GM23338 (cell line): ENCODE measurements at regions not wholly inside any gene's neighbourhood (a gene's known extent, or its start where the extent isn't known, plus 50 kb on each side); places are given as distances from the start of the nearest gene placed in this dataset.

Experiments used
- ATAC-seq: fragments of 200-7000 bp; cut with Tn5 transposase; 3 replicates; pipeline ENCODE4 v1.9.1; 2020
- DNase-seq: peaks from one replicate; pipeline ENCODE4 v3.0.0-alpha.2; 2015; ENCODE audit warnings: low spot score
- H2AFZ ChIP-seq: fragments of 200-600 bp; sonication (generic); 2 replicates; pipeline ENCODE4 v1.8.0; 2016; ENCODE audit warnings: antibody characterized with exemption, mild to moderate bottlenecking, moderate library complexity
- H3F3A ChIP-seq: fragments of 200-600 bp; sonication (generic); replicated peaks from 2 replicates; pipeline ENCODE4 v1.8.0; 2017; ENCODE audit warnings: antibody characterized with exemption, mixed run types, low read depth
- H3K27ac ChIP-seq: fragments of 200-600 bp; sonication (generic); 2 replicates; pipeline ENCODE4 v1.6.1; 2016; ENCODE audit warnings: low read depth
- H3K27me3 ChIP-seq: fragments of 200-600 bp; sonication (generic); 2 replicates; pipeline ENCODE4 v1.8.0; 2016; ENCODE audit warnings: mild to moderate bottlenecking, mixed run types, moderate library complexity; ENCODE audit not compliant: insufficient read depth
- H3K36me3 ChIP-seq: fragments of 200-600 bp; sonication (generic); 2 replicates; pipeline ENCODE4 v1.8.0; 2016; ENCODE audit warnings: mild to moderate bottlenecking; ENCODE audit not compliant: insufficient read depth
- H3K4me1 ChIP-seq: fragments of 200-600 bp; sonication (generic); 2 replicates; pipeline ENCODE4 v1.8.0; 2016; ENCODE audit warnings: mild to moderate bottlenecking, moderate library complexity; ENCODE audit not compliant: insufficient read depth
- H3K4me2 ChIP-seq: fragments of 200-600 bp; sonication (generic); 2 replicates; pipeline ENCODE4 v1.7.1; 2017; ENCODE audit warnings: mixed run types
- H3K4me3 ChIP-seq: fragments of 200-600 bp; sonication (generic); 2 replicates; pipeline ENCODE4 v1.6.1; 2016; ENCODE audit warnings: mixed run types
- H3K79me2 ChIP-seq: fragments of 200-600 bp; sonication (generic); replicated peaks from 2 replicates; pipeline ENCODE4 v1.8.0; 2017; ENCODE audit warnings: mild to moderate bottlenecking; ENCODE audit not compliant: insufficient read depth
- H3K9me2 ChIP-seq: fragments of 200-600 bp; sonication (generic); 2 replicates; pipeline ENCODE4 v1.8.0; 2017; ENCODE audit not compliant: insufficient read depth
- H4K20me1 ChIP-seq: fragments of 200-600 bp; sonication (generic); replicated peaks from 2 replicates; pipeline ENCODE4 v1.8.0; 2017; ENCODE audit warnings: mild to moderate bottlenecking; ENCODE audit not compliant: insufficient read depth
- H3K27ac Mint-ChIP-seq: 2 replicates; pipeline ENCODE4 v1.8.0; 2020; ENCODE audit warnings: inconsistent platforms, mild to moderate bottlenecking, moderate library complexity, mixed read lengths
- H3K27me3 Mint-ChIP-seq: 3 replicates; pipeline ENCODE4 v1.8.0; 2022; ENCODE audit warnings: low read depth, mild to moderate bottlenecking, moderate library complexity, mixed read lengths, inconsistent platforms; ENCODE audit not compliant: insufficient read depth, poor library complexity
- H3K36me3 Mint-ChIP-seq: 3 replicates; pipeline ENCODE4 v1.8.0; 2021; ENCODE audit warnings: low read depth, mild to moderate bottlenecking, inconsistent platforms, moderate library complexity, mixed read lengths
- H3K4me1 Mint-ChIP-seq: 3 replicates; pipeline ENCODE4 v1.8.0; 2020; ENCODE audit warnings: mild to moderate bottlenecking, inconsistent platforms, mixed read lengths
- H3K4me3 Mint-ChIP-seq: 3 replicates; pipeline ENCODE4 v1.8.0; 2021; ENCODE audit warnings: moderate library complexity, mild to moderate bottlenecking, inconsistent platforms, mixed read lengths
- H3K9me3 Mint-ChIP-seq: 3 replicates; pipeline ENCODE4 v1.8.0; 2020; ENCODE audit warnings: moderate library complexity, mild to moderate bottlenecking, inconsistent platforms, mixed read lengths
- CREB1 ChIP-seq: fragments of 250-450 bp; sonication (Bioruptor Pico); IDR thresholded peaks from 2 replicates; pipeline ENCODE4 v1.5.0; 2020; ENCODE audit warnings: low read depth, mild to moderate bottlenecking, moderate library complexity
- CTCF ChIP-seq, 2 experiments: fragments of 200-600 bp in 1 of 2; sonication (generic) in 1 of 2; conservative IDR thresholded peaks; 2 replicates each; pipeline versions ENCODE4 v1.5.1 to v1.6.1; 2016 to 2017; ENCODE audit warnings: antibody characterized with exemption in 2 of 2, low read depth in 2 of 2, mild to moderate bottlenecking in 2 of 2, moderate library complexity in 1 of 2
- ETS1 ChIP-seq: IDR thresholded peaks from 2 replicates; pipeline ENCODE4 v1.6.1; 2016; ENCODE audit warnings: antibody characterized with exemption
- EZH2 ChIP-seq: fragments of 200-600 bp; sonication (generic); IDR thresholded peaks from one replicate; pipeline ENCODE4 v1.8.0; 2017; ENCODE audit warnings: antibody characterized with exemption, mild to moderate bottlenecking, low read depth; ENCODE audit not compliant: unreplicated experiment
- EZH2phosphoT487 ChIP-seq: fragments of 200-600 bp; sonication (generic); IDR thresholded peaks from one replicate; pipeline ENCODE4 v1.8.1; 2018; ENCODE audit warnings: antibody characterized with exemption; ENCODE audit not compliant: unreplicated experiment
- JUNB ChIP-seq: IDR thresholded peaks from one replicate; pipeline ENCODE4 v1.6.1; 2016; ENCODE audit warnings: antibody characterized with exemption; ENCODE audit not compliant: unreplicated experiment
- NANOG ChIP-seq: IDR thresholded peaks from 2 replicates; pipeline ENCODE4 v1.6.1; 2016; ENCODE audit warnings: antibody characterized with exemption, borderline replicate concordance
- POLR2AphosphoS5 ChIP-seq: IDR thresholded peaks from 2 replicates; pipeline ENCODE4 v1.6.1; 2016; ENCODE audit warnings: antibody characterized with exemption, low read depth
- STAT1 ChIP-seq: IDR thresholded peaks from one replicate; pipeline ENCODE4 v1.6.1; 2016; ENCODE audit warnings: antibody characterized with exemption; ENCODE audit not compliant: unreplicated experiment
- ZNF114 ChIP-seq: fragments of 250-450 bp; sonication (Bioruptor Pico); IDR thresholded peaks from 2 replicates; pipeline ENCODE4 v1.5.0; 2020; ENCODE audit warnings: mild to moderate bottlenecking, moderate library complexity
- ZNF331 ChIP-seq: fragments of 250-450 bp; sonication (Bioruptor Pico); IDR thresholded peaks from 2 replicates; pipeline ENCODE4 v1.5.0; 2020; ENCODE audit warnings: low read depth, mild to moderate bottlenecking, moderate library complexity
- TF ChIP-seq, protein P1 (sequence below): IDR thresholded peaks from one replicate; pipeline ENCODE4 v1.6.1; 2018; ENCODE audit warnings: antibody characterized with exemption; ENCODE audit not compliant: unreplicated experiment
- TF ChIP-seq, protein P2 (sequence below): fragments of 250-450 bp; sonication (Bioruptor Pico); IDR thresholded peaks from 2 replicates; pipeline ENCODE4 v1.5.0; 2020; ENCODE audit warnings: mild to moderate bottlenecking, moderate library complexity

DNA sequence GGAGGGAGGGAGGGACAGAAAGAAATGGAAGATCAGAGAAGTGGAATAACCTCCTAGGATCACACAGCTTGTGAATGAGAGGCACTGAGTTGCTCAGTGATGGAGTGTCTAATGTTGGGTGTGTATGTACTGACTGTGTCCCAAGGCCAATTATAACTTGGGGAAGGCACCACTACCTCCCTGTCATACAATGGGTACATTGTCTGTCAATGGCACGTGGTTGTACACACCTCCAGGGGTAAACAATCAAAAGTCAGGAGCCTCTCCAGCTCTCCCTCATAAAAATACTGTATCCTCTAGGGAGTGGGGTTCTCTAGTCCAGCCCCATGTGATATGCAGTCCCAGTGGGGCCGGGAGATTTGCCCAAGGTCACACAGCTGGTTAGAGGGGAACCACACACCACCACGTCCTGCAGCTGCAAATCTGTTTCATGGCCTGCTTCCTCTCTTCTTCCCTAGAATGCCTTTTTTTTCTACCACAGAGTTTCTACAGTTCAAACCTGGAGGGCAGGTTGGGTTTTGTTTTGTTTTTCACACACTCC lies 112.5 kb downstream of the SNX5 start:
- Histone ChIP-seq H3F3A (no peaks in the 10 kb centered on the region), H2AFZ (no peak overlapping the region), H3K27me3 (no peaks in the 10 kb centered on the region), H4K20me1 (no peaks in the 10 kb centered on the region), H3K4me2 (no peak overlapping the region), H3K4me3 (no peak overlapping the region), H3K4me1 (peaks cover 32% of the 10 kb centered on the region), H3K9me2 (no peaks in the 10 kb centered on the region), H3K79me2 (no peaks in the 10 kb centered on the region), H3K36me3 (no peaks in the 10 kb centered on the region), H3K27ac (no peak overlapping the region)
- TF ChIP-seq, protein P1, sequence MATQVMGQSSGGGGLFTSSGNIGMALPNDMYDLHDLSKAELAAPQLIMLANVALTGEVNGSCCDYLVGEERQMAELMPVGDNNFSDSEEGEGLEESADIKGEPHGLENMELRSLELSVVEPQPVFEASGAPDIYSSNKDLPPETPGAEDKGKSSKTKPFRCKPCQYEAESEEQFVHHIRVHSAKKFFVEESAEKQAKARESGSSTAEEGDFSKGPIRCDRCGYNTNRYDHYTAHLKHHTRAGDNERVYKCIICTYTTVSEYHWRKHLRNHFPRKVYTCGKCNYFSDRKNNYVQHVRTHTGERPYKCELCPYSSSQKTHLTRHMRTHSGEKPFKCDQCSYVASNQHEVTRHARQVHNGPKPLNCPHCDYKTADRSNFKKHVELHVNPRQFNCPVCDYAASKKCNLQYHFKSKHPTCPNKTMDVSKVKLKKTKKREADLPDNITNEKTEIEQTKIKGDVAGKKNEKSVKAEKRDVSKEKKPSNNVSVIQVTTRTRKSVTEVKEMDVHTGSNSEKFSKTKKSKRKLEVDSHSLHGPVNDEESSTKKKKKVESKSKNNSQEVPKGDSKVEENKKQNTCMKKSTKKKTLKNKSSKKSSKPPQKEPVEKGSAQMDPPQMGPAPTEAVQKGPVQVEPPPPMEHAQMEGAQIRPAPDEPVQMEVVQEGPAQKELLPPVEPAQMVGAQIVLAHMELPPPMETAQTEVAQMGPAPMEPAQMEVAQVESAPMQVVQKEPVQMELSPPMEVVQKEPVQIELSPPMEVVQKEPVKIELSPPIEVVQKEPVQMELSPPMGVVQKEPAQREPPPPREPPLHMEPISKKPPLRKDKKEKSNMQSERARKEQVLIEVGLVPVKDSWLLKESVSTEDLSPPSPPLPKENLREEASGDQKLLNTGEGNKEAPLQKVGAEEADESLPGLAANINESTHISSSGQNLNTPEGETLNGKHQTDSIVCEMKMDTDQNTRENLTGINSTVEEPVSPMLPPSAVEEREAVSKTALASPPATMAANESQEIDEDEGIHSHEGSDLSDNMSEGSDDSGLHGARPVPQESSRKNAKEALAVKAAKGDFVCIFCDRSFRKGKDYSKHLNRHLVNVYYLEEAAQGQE, result no peak
- TF ChIP-seq EZH2phosphoT487 (no peak), CTCF (conservative IDR thresholded peaks at IDR 0.05; ENCODE audit: low read depth in 2 of 2) (no peak), EZH2 (no peak), JUNB (no peak), ETS1 (no peak), STAT1 (no peak), ZNF331 (CRISPR knock-in tag) (no peak), NANOG (no peak), CREB1 (no peak), ZNF114 (no peak), POLR2AphosphoS5 (no peak)
- TF ChIP-seq, protein P2, sequence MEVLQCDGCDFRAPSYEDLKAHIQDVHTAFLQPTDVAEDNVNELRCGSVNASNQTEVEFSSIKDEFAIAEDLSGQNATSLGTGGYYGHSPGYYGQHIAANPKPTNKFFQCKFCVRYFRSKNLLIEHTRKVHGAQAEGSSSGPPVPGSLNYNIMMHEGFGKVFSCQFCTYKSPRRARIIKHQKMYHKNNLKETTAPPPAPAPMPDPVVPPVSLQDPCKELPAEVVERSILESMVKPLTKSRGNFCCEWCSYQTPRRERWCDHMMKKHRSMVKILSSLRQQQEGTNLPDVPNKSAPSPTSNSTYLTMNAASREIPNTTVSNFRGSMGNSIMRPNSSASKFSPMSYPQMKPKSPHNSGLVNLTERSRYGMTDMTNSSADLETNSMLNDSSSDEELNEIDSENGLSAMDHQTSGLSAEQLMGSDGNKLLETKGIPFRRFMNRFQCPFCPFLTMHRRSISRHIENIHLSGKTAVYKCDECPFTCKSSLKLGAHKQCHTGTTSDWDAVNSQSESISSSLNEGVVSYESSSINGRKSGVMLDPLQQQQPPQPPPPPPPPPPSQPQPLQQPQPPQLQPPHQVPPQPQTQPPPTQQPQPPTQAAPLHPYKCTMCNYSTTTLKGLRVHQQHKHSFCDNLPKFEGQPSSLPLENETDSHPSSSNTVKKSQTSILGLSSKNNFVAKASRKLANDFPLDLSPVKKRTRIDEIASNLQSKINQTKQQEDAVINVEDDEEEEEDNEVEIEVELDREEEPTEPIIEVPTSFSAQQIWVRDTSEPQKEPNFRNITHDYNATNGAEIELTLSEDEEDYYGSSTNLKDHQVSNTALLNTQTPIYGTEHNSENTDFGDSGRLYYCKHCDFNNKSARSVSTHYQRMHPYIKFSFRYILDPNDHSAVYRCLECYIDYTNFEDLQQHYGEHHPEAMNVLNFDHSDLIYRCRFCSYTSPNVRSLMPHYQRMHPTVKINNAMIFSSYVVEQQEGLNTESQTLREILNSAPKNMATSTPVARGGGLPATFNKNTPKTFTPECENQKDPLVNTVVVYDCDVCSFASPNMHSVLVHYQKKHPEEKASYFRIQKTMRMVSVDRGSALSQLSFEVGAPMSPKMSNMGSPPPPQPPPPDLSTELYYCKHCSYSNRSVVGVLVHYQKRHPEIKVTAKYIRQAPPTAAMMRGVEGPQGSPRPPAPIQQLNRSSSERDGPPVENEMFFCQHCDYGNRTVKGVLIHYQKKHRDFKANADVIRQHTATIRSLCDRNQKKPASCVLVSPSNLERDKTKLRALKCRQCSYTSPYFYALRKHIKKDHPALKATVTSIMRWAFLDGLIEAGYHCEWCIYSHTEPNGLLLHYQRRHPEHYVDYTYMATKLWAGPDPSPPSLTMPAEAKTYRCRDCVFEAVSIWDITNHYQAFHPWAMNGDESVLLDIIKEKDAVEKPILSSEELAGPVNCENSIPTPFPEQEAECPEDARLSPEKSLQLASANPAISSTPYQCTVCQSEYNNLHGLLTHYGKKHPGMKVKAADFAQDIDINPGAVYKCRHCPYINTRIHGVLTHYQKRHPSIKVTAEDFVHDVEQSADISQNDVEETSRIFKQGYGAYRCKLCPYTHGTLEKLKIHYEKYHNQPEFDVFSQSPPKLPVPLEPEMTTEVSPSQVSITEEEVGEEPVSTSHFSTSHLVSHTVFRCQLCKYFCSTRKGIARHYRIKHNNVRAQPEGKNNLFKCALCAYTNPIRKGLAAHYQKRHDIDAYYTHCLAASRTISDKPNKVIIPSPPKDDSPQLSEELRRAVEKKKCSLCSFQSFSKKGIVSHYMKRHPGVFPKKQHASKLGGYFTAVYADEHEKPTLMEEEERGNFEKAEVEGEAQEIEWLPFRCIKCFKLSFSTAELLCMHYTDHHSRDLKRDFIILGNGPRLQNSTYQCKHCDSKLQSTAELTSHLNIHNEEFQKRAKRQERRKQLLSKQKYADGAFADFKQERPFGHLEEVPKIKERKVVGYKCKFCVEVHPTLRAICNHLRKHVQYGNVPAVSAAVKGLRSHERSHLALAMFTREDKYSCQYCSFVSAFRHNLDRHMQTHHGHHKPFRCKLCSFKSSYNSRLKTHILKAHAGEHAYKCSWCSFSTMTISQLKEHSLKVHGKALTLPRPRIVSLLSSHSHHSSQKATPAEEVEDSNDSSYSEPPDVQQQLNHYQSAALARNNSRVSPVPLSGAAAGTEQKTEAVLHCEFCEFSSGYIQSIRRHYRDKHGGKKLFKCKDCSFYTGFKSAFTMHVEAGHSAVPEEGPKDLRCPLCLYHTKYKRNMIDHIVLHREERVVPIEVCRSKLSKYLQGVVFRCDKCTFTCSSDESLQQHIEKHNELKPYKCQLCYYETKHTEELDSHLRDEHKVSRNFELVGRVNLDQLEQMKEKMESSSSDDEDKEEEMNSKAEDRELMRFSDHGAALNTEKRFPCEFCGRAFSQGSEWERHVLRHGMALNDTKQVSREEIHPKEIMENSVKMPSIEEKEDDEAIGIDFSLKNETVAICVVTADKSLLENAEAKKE, result no peak
- DNase-seq (no peak), ATAC-seq (no peak)
- no peak overlapping the region for H3K27ac Mint-ChIP-seq
- no peaks in the 10 kb centered on the region; the same call in 1 of the 3 replicates for H3K9me3 Mint-ChIP-seq
- no peak overlapping the region for H3K4me3 Mint-ChIP-seq
- peaks cover 2% of the 10 kb centered on the region for H3K27me3 Mint-ChIP-seq
- peaks cover 28% of the 10 kb centered on the region for H3K4me1 Mint-ChIP-seq
- no peaks in the 10 kb centered on the region for H3K36me3 Mint-ChIP-seq
